UCSD-AML1 (cell line): ENCODE measurements at regions not wholly inside any gene's neighbourhood (a gene's known extent, or its start where the extent isn't known, plus 50 kb on each side); places are given as distances from the start of the nearest gene placed in this dataset.

ENCODE experiments used
- DNase-seq: peaks from one replicate; lab custom pipeline; 2025; ENCODE audit not compliant: unreplicated experiment; lab: John Stamatoyannopoulos, UW

DNA sequence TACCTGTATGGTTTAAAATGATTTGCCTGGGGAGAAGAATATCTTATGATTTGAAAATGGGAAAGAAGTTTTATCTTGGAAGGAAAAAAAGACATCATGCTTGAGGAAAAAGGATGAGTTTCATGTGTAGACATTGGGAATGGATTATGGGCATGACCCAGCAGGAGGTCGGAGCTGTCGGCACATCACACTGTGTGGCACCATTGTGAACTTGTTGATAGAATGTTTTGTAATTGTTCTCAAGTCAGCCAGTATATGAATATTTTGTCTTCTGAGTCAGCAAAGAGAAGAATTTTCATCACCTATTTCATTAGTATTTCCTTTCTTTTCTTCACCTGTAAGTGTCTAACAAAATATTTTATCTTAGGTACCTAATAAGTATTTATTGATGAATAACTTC lies 60.0 kb upstream of the HMGA2 start:
- DNase-seq: no peak

DNA sequence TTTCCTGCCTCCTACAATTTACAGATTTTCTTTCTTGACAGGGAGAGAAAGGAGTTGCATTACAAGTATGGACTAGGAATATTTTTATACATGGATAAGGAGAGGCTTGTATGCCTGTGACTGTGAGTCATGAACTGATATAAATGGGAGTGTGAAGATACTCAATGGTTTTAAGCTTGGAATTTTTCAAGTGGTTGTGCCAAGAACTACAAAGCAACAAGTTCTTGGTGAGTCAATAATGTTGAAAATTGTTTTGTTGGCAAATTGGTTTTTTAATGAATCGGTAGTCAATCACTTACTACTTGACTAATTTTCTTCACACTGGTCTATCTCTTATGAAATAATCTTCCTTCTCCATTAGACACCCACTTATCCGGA lies 58.9 kb upstream of the HMGA2 start:
- no peak for DNase-seq

DNA sequence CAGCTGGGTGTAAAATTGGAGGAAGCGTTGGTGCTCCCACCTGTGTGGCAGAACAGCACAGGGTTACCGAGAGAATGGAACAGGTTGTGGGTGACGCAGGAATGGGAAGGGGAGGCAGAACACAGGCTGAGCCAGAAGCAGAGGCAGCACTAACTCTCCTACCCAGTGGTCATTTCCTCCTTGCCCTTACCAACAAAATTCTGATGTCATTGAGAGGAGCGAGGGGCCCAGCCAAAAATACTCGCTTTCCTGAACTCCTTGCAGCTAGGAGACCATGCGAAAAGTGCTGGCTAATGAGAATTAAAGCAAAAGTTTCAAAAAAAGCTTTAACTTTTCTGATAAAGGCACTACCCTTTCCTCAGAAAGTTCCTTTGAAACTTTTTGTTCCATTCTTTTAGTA lies 54.4 kb upstream of the HMGA2 start:
- DNase-seq: no peak
